Lower lobe of right lung (tissue), 2 donors: ENCODE measurements at regions not wholly inside any gene's neighbourhood (a gene's known extent, or its start where the extent isn't known, plus 50 kb on each side); places are given as distances from the start of the nearest gene placed in this dataset.

Experiments used
- ATAC-seq, 2 donors: fragments of 200-7000 bp; cut with Tn5 transposase; one replicate each; pipeline ENCODE4 v1.9.1; 2020 to 2022; ENCODE audit warnings: mild to moderate bottlenecking in 2 of 2, moderate library complexity in 2 of 2
- DNase-seq: peaks from one replicate; pipeline ENCODE4 v3.0.0-alpha.2; 2020
- H3K27ac ChIP-seq: fragments of 200-600 bp; one replicate; pipeline ENCODE4 v1.8.0; 2022
- H3K27me3 ChIP-seq: fragments of 200-600 bp; one replicate; pipeline ENCODE4 v1.8.0; 2022; ENCODE audit warnings: low read depth
- H3K36me3 ChIP-seq: fragments of 200-600 bp; one replicate; pipeline ENCODE4 v1.8.0; 2022; ENCODE audit warnings: mild to moderate bottlenecking
- H3K4me1 ChIP-seq: fragments of 200-600 bp; one replicate; pipeline ENCODE4 v1.8.0; 2022
- H3K4me3 ChIP-seq: fragments of 200-600 bp; one replicate; pipeline ENCODE4 v1.8.0; 2022; ENCODE audit warnings: mild to moderate bottlenecking
- H3K9me3 ChIP-seq: fragments of 200-600 bp; one replicate; pipeline ENCODE4 v1.8.0; 2022
- intact Hi-C: fragments of 100-400 bp; cut with DNase I; formaldehyde crosslinking; loops from one replicate; pipeline ENCODE4 v1.11.0; 2022
- TF ChIP-seq, protein P1 (sequence below): fragments of 200-600 bp; IDR thresholded peaks from one replicate; pipeline ENCODE4 v1.8.0; 2022; ENCODE audit warnings: antibody characterized with exemption, mild to moderate bottlenecking
- donor health status: DM: no; HTN: yes; CAD: no; lungs with severe emphysema.

DNA sequence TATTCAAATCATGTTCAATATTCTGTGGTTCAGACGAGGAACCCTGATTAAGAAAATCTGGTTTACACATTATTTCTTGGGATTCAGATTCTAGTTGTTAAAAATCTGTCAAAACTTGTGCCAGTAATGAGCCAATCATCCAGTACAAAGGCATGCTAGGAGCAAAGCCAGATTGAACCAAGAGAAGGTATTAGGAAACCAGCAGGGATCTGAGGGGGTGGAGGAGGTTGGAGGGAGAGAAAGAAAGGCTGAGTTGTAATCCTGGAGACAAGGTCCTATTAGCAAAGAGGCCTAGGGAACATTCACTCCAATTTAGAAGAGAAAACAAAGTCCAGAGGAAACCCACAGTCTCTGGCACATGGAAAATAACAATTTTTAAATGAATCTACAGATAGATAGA is 352.9 kb downstream of the LTN1 start:
- H3K27me3 ChIP-seq: no peaks in the 10 kb centered on the region
- no peak for ATAC-seq

GRCh38 chr21:28636752-28637691 is 355.7 kb downstream of the LTN1 start:
- H3K4me1 ChIP-seq: no peaks in the 10 kb centered on the region
- H3K27ac ChIP-seq: no peak overlapping the region
- H3K27me3 ChIP-seq: no peaks in the 10 kb centered on the region
- intact Hi-C loops: no loop called here
- no peaks in the 10 kb centered on the region for H3K9me3 ChIP-seq
- DNase-seq (no peak), ATAC-seq (no peak)
- H3K36me3 ChIP-seq: no peaks in the 10 kb centered on the region
- TF ChIP-seq, protein P1, sequence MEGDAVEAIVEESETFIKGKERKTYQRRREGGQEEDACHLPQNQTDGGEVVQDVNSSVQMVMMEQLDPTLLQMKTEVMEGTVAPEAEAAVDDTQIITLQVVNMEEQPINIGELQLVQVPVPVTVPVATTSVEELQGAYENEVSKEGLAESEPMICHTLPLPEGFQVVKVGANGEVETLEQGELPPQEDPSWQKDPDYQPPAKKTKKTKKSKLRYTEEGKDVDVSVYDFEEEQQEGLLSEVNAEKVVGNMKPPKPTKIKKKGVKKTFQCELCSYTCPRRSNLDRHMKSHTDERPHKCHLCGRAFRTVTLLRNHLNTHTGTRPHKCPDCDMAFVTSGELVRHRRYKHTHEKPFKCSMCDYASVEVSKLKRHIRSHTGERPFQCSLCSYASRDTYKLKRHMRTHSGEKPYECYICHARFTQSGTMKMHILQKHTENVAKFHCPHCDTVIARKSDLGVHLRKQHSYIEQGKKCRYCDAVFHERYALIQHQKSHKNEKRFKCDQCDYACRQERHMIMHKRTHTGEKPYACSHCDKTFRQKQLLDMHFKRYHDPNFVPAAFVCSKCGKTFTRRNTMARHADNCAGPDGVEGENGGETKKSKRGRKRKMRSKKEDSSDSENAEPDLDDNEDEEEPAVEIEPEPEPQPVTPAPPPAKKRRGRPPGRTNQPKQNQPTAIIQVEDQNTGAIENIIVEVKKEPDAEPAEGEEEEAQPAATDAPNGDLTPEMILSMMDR: no peak
- H3K4me3 ChIP-seq: no peak overlapping the region

More for the DNA sequence above, 352.9 kb downstream of the LTN1 start:
- no peak overlapping the region for H3K4me3 ChIP-seq
- no peaks in the 10 kb centered on the region for H3K9me3 ChIP-seq
- TF ChIP-seq, protein P1: no peak
- H3K27ac ChIP-seq: no peak overlapping the region
- intact Hi-C loops: no loop called here
- no peaks in the 10 kb centered on the region for H3K4me1 ChIP-seq
- no peaks in the 10 kb centered on the region for H3K36me3 ChIP-seq
- no peak for DNase-seq

DNA sequence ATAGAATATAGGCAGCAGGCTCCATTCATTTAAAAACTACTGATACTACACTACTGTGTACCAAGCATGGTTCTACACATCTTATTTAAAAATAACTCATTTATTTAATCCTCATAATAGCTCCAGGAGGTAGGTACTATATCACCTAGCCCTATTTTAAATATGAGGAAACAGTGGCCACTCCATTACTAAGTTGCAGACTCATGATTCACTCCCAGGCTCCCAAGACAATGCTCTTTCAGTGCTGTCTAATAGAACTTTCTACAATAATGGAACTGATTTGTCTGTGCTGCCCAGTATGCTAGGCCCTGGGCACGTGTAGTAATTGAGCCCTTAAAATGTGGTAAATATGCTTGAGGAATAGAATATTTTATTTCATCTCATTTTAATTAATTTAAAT is 357.1 kb downstream of the LTN1 start:
- intact Hi-C loops: no loop called here
- H3K9me3 ChIP-seq: no peaks in the 10 kb centered on the region
- H3K36me3 ChIP-seq: no peaks in the 10 kb centered on the region
- H3K27ac ChIP-seq: no peak overlapping the region
- H3K4me3 ChIP-seq: no peak overlapping the region
- no peaks in the 10 kb centered on the region for H3K4me1 ChIP-seq
- no peak for DNase-seq
- no peaks in the 10 kb centered on the region for H3K27me3 ChIP-seq
- no peak for ATAC-seq
- TF ChIP-seq, protein P1: no peak

DNA sequence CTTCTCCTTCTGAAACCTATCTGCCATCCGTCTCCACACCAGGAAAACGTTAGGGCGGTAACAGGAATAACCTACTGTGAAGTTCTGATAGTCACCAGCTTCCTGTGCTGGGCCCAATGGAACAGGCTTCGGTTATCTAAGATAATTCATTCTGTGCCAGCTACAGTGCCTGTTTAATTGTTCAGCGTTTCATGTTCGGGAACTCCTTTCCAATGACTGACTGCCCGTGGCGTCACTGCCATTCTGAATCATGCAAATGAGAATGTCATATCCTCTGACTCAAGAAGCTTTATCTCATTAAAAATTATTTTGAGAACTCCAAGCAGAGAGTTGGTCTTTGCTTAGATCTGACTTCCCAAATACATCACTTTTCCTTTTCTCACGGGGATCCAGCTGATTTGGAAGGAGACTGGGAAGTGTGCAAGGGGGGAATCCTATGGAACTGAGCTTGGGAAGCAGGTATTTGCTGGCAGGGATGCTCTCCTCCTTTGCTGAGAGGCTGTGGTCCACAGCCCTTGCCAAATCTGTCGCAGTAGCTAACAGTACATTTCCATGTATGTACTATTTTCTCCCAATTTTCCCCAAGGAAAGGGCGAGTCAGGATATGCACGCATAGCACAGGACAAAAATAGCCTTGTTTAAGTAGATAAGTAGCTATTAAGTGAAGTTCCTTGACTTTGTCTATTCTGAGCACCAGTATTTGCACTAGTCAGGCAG is 358.7 kb downstream of the LTN1 start:
- intact Hi-C loops: no loop called here
- H3K27ac ChIP-seq: peak overlapping the region; percentile 47
- no peaks in the 10 kb centered on the region for H3K9me3 ChIP-seq
- DNase-seq (no peak), ATAC-seq (peak; percentile 9 to 45)
- no peaks in the 10 kb centered on the region for H3K27me3 ChIP-seq
- H3K4me1 ChIP-seq: no peaks in the 10 kb centered on the region
- no peaks in the 10 kb centered on the region for H3K36me3 ChIP-seq
- no peak overlapping the region for H3K4me3 ChIP-seq
- TF ChIP-seq, protein P1: no peak

- Histone ChIP-seq H3K27me3 (no peaks in the 10 kb centered on the region), H3K4me3 (no peak overlapping the region), H3K4me1 (peaks cover 2% of the 10 kb centered on the region), H3K9me3 (no peaks in the 10 kb centered on the region), H3K27ac (peak overlapping the region; percentile 19), H3K36me3 (no peaks in the 10 kb centered on the region)
- intact Hi-C loops: no loop called here
- TF ChIP-seq, protein P1: no peak
- DNase-seq (no peak), ATAC-seq (peak in 1 of 2 donors; percentile 49)
These were observed 359.8 kb downstream of the LTN1 start for GRCh38 chr21:28632755-28633408.
